ENCODE measurements at regions not wholly inside any gene's neighbourhood (a gene's known extent, or its start where the extent isn't known, plus 50 kb on each side); places are given as distances from the start of the nearest gene placed in this dataset.

DNA sequence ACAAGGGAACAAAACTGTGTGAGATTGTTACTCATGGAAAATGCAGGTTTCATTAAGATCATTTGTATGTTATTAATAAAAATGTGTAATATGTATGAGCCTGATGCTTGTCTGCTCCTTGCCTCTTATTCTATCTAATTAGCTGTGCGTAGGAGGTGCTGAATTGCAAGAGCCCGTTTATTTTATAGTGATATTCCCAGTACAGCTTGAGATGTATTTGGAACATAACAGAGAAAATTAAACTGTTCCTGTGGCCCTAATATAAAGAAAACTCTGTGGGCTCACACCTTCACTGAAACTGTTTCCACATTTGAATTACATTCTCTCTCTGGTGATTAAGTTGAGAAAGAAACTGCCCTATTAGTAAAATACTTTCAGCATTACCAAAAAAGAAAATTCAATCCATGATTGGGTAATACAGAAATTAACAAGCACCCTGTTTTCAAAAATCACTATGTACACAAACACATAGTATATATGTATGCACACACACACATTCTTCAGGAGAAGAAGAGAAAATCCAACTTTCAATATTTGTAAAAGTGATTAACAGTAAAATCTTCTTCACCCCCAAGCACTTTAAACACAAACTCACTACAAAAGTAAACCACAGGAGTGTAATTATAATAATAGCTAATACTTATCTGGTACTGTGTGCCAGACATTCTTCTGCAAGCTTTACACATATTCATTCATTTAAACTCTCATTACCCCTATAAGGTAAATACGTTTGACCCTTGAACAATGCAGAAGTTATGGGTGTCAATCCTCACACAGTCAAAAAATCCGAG lies 233.2 kb downstream of the PHLDA1 start:
- Histone ChIP-seq H3K9me3 (ENCODE audit: control insufficient read depth, insufficient read depth, low read depth, low read length) (no peaks in the 10 kb centered on the region), H3K4me2 (ENCODE audit: extremely low read depth, insufficient read depth, low read length) (no peak overlapping the region), H3K27ac (ENCODE audit: insufficient read depth, low read length) (no peak overlapping the region), H3K4me1 (ENCODE audit: control insufficient read depth, extremely low read depth, insufficient read depth, low read length) (no peaks in the 10 kb centered on the region), H3K79me2 (ENCODE audit: control insufficient read depth, insufficient read depth, low read length) (no peaks in the 10 kb centered on the region), H2AFZ (ENCODE audit: low read length) (no peak overlapping the region), H4K20me1 (ENCODE audit: control insufficient read depth, extremely low read depth, insufficient read depth, low read length) (no peaks in the 10 kb centered on the region), H3K27me3 (ENCODE audit: control insufficient read depth, insufficient read depth, low read length) (no peaks in the 10 kb centered on the region), H3K4me3 (replicated peaks in 1 of 4; ENCODE audit: control extremely low read depth in 1 of 4, insufficient read depth in 1 of 4, low read depth in 3 of 4, low read length in 4 of 4) (no peak overlapping the region), H3K36me3 (ENCODE audit: control insufficient read depth, insufficient read depth, low read length) (no peaks in the 10 kb centered on the region), H3K9ac (ENCODE audit: insufficient read depth, low read length) (no peak overlapping the region)
- no peak for DNase-seq (ENCODE audit: low read depth in 2 of 2)
- TF ChIP-seq EZH2 (IDR thresholded peaks at IDR 0.05; ENCODE audit: low read length, missing control alignments) (no peak), CTCF (conservative IDR thresholded peaks at IDR 0.05 in 1 of 2, IDR thresholded peaks at IDR 0.05 in 1 of 2; ENCODE audit: low read depth in 1 of 2, low read length in 2 of 2) (no peak)

- Histone ChIP-seq H3K4me2 (ENCODE audit: extremely low read depth, insufficient read depth, low read length) (no peak overlapping the region), H4K20me1 (ENCODE audit: control insufficient read depth, extremely low read depth, insufficient read depth, low read length) (no peaks in the 10 kb centered on the region), H3K9ac (ENCODE audit: insufficient read depth, low read length) (no peak overlapping the region), H3K27ac (ENCODE audit: insufficient read depth, low read length) (no peak overlapping the region), H3K27me3 (ENCODE audit: control insufficient read depth, insufficient read depth, low read length) (no peaks in the 10 kb centered on the region), H3K4me1 (ENCODE audit: control insufficient read depth, extremely low read depth, insufficient read depth, low read length) (peaks cover 3% of the 10 kb centered on the region), H3K9me3 (ENCODE audit: control insufficient read depth, insufficient read depth, low read depth, low read length) (no peaks in the 10 kb centered on the region), H2AFZ (ENCODE audit: low read length) (no peak overlapping the region), H3K36me3 (ENCODE audit: control insufficient read depth, insufficient read depth, low read length) (no peaks in the 10 kb centered on the region), H3K79me2 (ENCODE audit: control insufficient read depth, insufficient read depth, low read length) (no peaks in the 10 kb centered on the region), H3K4me3 (replicated peaks in 1 of 4; ENCODE audit: control extremely low read depth in 1 of 4, insufficient read depth in 1 of 4, low read depth in 3 of 4, low read length in 4 of 4) (no peak overlapping the region)
- no peak for DNase-seq (ENCODE audit: low read depth in 2 of 2)
- TF ChIP-seq EZH2 (IDR thresholded peaks at IDR 0.05; ENCODE audit: low read length, missing control alignments) = no peak
- no peak for TF ChIP-seq CTCF (conservative IDR thresholded peaks at IDR 0.05 in 1 of 2, IDR thresholded peaks at IDR 0.05 in 1 of 2; ENCODE audit: low read depth in 1 of 2, low read length in 2 of 2)
Observed at GRCh38 chr12:75795125-75795524, 236.5 kb downstream of the PHLDA1 start.

GRCh38 chr12:75792687-75793086 lies 238.9 kb downstream of the PHLDA1 start:
- Histone ChIP-seq H3K9ac (ENCODE audit: insufficient read depth, low read length) (no peak overlapping the region), H3K27ac (ENCODE audit: insufficient read depth, low read length) (no peak overlapping the region), H3K79me2 (ENCODE audit: control insufficient read depth, insufficient read depth, low read length) (no peaks in the 10 kb centered on the region), H3K9me3 (ENCODE audit: control insufficient read depth, insufficient read depth, low read depth, low read length) (no peaks in the 10 kb centered on the region), H3K4me1 (ENCODE audit: control insufficient read depth, extremely low read depth, insufficient read depth, low read length) (peaks cover 5% of the 10 kb centered on the region), H4K20me1 (ENCODE audit: control insufficient read depth, extremely low read depth, insufficient read depth, low read length) (no peaks in the 10 kb centered on the region), H3K27me3 (ENCODE audit: control insufficient read depth, insufficient read depth, low read length) (no peaks in the 10 kb centered on the region), H3K4me2 (ENCODE audit: extremely low read depth, insufficient read depth, low read length) (no peak overlapping the region), H3K36me3 (ENCODE audit: control insufficient read depth, insufficient read depth, low read length) (no peaks in the 10 kb centered on the region), H3K4me3 (replicated peaks in 1 of 4; ENCODE audit: control extremely low read depth in 1 of 4, insufficient read depth in 1 of 4, low read depth in 3 of 4, low read length in 4 of 4) (no peak overlapping the region), H2AFZ (ENCODE audit: low read length) (no peak overlapping the region)
- TF ChIP-seq EZH2 (IDR thresholded peaks at IDR 0.05; ENCODE audit: low read length, missing control alignments) (no peak), CTCF (conservative IDR thresholded peaks at IDR 0.05 in 1 of 2, IDR thresholded peaks at IDR 0.05 in 1 of 2; ENCODE audit: low read depth in 1 of 2, low read length in 2 of 2) (no peak)
- DNase-seq (ENCODE audit: low read depth in 2 of 2) = peak; percentile 20 to 52
